Lower leg skin (tissue), 3 donors: ENCODE measurements at regions not wholly inside any gene's neighbourhood (a gene's known extent, or its start where the extent isn't known, plus 50 kb on each side); places are given as distances from the start of the nearest gene placed in this dataset.

ENCODE experiments used
- CTCF ChIP-seq, 3 donors: fragments of 450-650 bp; IDR thresholded peaks; one replicate each; pipeline ENCODE4 v1.5.1; 2016; ENCODE audit warnings: antibody characterized with exemption in 3 of 3, mild to moderate bottlenecking in 3 of 3, moderate library complexity in 2 of 3
- POLR2A ChIP-seq, 2 donors: fragments of 450-650 bp; IDR thresholded peaks; one replicate each; pipeline ENCODE4 v1.6.1; 2016 to 2017; ENCODE audit warnings: antibody characterized with exemption in 2 of 2, mild to moderate bottlenecking in 1 of 2, moderate library complexity in 1 of 2

GRCh38 chr2:18988631-18989232 lies 369.7 kb downstream of the OSR1 start:
- no peak for TF ChIP-seq CTCF (IDR thresholded peaks at IDR 0.05)
- no peak for TF ChIP-seq POLR2A (IDR thresholded peaks at IDR 0.05)
